NCI-H2107 (cell line): ENCODE measurements at regions not wholly inside any gene's neighbourhood (a gene's known extent, or its start where the extent isn't known, plus 50 kb on each side); places are given as distances from the start of the nearest gene placed in this dataset.

ENCODE experiments used
- DNase-seq: peaks from one replicate; lab custom pipeline; 2025; lab: John Stamatoyannopoulos, UW

DNA sequence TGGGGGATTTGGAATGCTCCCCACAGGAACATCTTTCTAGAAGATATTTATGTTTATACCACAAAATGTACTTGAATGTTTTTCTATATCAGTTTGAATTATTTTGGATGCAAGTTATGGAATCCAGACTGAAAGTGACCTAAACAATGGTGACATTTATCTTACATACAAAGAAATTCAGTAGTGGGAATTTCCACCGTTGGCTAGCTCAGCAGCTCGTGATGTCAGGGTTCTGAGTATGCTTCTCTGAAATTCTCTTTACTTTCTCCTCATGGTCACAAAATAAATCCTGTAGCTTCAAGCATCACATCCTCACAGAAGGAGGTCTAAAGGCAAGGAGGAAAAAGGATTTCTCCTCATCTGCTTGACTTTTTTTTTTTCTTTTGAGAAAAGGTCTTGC lies 105.3 kb downstream of the AKAIN1 start:
- no peak for DNase-seq

DNA sequence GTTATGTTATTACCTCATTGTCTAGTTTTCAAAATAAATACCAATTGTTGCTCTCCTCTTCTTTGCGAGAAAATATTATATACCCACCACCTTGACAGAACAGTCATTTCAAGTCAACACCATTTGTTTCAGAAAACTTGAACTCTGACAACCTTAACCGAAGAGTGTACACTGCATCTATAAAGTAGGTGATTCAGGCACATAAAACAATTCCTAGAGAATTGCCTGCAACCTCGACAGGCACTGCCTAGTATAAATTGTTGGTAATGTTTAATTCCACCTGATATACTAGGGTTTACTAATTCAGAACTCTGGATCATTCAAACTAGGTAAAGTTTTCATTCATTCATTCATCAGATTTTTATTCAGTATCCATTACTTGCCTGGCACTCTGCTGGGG lies 121.8 kb downstream of the AKAIN1 start:
- no peak for DNase-seq

DNA sequence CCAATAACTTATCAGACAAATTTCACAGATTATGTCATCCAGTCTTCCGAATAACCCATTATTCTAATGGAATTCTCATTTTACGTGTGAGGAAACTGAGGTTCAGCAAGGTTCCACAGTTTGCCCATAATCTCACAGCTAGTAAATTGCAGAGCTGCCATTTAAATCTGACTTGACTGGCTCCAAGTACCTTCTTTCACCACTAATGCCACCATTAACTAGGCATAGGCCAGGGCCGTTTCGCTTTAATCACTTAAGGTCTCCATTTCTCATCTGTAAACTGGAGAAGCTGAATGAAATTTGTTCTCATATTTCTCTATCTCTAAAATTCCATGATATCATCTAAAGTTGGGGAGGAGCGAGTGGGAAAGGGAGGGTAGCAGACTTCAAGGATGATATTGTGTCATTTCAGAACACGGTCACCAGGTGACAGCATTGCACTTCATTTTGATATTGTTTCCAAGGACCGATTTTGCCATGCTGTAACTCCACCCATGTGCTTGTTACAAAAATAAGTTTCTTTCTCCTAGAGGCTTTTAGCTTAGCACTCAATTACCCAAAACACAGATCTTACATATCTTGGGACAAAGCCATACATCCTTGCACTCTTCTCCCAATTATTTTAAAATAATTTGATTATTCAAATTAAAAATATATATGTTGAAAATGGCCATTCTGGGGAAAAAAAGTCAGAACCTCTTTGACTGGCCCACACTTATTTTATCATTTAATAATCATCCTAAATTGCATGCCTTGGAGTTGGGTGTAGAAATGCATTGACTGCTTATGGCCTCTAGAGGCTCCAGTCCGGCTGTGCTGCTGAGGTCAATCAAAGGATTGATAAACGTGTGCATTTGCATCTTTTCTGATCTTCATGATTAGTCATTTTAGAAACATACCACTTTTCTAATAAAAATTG lies 123.8 kb downstream of the AKAIN1 start:
- no peak for DNase-seq

DNA sequence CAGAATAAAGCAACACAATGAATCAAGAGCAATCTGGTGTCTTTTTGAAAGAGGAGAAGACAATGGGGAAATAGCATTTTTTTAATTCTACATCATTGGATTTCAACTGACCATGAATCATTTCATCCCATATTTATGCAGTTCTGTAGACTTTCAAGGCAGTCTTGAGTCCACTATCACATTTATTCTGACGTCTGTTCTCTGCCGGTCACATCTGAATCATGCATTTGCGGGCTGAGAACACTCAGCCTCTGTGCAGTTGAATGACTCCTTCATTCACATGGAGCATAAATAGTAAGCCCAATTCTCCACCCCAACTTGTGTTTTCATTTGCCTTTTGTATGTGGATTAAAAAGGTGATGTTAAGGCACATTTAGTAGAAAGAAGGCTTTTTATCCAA lies 128.2 kb downstream of the AKAIN1 start:
- DNase-seq, result no peak

DNA sequence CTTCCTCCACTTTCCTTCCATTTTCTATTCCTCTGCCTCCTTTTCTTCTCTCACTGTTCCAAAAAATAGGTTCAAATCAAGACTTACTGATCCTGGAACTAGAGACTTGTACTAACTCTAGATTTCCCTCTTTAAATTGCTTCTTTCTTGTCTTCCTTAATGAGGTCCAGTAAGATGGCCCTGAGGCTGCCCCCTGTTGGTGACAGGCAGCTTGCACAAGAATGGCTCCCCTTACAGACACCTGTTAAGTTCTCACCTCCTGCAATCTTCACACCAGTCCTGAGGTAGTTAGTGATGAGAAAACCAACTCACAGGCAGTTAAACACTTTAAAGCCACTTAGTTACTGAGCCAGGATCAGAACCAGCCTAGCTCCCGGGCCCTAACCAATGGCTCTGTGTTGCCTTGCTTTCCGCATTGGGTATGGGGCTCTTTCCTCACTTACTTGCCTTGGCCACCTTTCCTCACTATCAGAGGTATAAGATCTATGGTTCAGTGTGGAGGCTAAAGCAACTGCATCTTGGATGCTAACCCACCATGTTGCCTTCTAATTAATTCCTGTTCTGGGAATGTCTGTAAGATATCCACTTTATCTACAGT lies 130.6 kb downstream of the AKAIN1 start:
- DNase-seq, result no peak

DNA sequence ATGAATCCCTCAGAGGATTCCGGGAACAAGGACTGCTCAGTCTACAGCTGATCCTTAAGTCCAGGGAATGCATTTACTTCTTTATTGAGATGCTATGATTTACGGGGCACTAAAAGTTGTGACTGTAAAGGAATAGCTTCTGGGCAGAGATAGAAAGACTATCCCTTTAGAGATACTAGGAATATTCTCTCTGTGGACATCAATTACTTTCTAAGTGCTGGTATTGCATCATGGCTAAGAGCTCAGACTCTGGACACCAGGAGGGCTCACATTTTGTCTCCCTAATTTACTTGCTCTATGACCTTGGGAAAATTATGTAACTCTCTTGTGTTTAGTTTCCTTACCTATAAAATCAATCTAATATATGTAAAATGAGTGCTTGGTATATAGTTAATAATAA lies 131.4 kb downstream of the AKAIN1 start:
- DNase-seq, result no peak

DNA sequence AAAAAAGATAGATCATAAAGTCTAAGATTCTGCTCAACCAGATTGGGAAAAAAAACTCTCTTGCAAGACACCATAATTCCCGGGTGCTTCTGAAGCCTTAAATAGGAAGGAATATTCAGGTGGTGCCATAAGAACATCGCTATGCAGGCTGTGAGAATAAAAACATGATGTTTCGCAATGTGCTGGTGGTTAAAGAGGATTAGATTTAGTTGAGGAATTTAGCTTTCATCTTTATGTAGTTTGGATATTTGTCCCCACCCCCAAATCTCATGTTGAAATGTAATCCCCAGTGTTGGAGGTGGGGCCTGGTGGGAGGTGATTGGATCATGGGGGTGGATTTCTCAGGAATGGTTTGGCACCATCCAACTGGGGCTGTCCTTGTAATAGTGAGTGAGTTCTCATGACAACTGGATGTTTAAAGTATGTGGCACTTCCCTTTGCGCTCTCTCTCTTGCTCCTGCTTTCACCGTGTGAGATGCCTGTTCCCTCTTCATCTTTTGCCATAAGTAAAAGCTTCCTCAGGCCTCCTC lies 132.2 kb downstream of the AKAIN1 start:
- DNase-seq, result no peak

DNA sequence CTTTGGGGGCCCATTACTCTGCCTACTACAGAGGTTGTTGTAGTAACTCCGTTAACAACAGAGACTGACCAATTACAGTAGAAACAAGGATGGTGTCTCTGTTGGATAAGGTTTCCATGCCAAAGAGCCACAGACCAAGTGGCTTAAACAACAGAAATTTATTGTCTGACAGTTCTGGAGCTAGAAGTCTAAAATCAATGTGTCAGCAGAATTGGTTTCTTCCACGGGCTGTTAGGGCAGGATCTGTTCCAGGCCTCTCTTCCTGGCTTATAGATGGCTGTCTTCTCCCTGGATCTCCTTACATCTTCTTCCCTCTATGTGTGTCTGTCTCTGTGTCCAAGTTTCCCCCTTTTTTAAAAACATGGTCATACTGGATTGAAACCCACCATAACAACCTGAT lies 135.3 kb downstream of the AKAIN1 start:
- DNase-seq, result no peak

DNA sequence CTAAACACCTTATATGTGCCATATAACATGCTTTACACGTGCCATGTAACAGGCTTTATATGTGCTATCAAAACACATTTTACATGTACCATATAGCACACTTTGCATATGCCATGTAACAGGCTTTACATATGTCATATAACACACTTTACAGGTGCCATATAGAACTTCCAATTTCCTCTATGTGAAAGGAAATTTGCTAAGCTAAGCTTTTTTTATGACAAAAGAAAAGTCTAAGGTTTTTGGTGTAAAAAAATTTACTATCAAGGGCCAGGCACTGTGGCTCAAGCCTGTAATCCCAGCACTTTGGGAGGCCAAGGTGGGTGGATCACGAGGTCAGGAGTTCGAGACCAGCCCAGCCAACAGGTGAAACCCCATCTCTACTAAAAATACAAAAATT lies 136.5 kb downstream of the AKAIN1 start:
- DNase-seq, result no peak

DNA sequence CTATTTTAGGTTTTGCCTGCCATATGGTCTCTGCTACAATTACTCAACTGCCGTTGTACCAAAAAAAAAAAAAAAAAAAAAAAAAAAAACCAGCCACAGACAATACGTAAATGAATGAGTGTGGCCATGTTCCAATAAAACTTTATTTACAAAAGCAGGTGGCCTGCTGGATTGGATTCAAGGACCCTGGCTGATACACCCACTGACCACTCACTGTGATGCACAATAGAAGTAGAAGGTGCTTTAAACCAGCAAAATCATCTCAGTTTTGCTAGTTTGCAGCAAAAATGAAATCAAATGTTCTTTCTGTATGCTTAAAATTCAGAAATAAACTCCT lies 137.4 kb downstream of the AKAIN1 start:
- DNase-seq, result no peak

DNA sequence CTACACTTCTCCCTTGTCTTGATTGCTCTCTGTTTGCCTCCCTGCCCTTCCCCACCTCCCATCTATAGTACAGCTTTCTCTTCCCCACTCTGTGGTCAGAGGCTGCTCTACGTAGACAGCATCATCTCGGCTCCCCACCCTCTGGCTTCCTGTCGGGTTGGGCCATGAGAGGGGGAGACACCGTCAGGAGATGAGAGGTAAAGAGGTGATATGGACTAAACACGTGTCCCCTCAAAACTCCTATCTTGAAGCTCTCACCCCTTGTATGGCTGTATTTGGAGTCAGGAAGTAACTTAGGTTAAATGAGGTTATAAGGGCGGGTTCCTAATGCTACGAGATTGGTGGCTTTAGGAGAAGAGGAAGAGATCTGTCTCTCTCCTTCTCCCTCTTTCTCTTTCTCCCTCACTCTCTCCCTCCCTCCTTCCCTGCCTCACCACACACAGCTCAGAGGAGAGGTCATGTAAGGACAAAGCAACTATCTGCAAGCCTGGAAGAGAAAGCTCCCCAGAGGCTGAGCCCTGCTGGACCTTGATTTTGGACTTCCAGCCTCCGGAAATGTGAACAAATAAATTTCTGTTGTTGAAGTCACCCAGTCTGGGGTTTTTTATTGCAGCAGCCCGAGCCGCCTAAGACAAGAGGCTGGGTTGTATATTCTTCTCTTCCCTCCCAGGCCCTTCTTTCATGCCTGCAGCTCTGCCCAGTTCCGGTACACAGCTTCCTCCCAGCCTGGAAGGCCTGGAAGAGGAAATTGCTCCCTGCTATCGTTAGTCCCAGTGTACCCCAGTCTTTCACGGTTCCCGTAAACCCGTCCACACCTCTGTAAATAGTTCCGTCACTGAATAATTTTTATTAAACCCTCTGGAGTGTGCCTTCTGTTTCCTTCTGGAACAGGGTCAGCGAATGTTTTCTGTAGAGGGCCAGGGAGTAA lies 138.0 kb downstream of the AKAIN1 start:
- DNase-seq, result no peak

DNA sequence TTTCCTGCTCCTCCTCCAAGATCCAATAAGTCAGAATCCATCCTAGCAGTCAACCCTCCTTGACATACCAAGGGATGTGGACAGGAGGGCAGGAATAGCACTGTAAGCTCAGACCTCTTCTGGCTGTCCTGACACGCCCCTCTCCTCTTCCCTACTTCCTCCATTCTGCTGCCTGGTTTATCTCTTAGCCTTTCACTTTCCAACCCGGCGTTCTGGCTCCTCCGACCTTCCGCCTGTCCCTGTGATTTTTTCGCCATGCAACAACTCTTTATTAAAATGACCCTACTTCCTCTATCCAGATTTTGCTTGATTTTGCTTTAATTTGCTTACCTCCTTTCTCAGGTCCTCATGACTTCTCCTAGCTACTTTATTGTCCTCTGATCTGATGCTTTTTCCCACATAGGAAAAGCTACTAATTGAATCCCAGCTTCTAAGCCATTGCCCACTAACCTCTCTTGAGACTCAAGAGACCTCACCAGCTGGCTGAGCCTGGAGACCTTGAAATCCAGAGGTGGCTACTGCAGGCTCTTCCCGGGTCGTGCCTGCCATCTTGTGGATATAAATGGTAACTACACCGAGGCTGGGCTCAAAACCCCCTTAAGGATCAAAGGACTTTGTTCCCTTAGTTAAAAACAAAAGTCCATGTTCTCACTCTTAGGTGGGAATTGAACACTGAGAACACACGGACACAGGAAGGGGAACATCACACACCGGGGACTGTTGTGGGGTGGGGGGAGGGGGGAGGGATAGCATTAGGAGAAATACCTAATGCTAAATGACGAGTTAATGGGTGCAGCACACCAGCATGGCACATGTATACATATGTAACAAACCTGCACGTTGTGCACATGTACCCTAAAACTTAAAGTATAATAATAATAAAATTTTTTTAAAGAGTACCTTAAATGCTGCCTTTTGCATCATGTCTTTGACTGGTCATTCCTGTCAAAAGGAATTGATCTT lies 139.4 kb downstream of the AKAIN1 start:
- DNase-seq, result peak; percentile 5

DNA sequence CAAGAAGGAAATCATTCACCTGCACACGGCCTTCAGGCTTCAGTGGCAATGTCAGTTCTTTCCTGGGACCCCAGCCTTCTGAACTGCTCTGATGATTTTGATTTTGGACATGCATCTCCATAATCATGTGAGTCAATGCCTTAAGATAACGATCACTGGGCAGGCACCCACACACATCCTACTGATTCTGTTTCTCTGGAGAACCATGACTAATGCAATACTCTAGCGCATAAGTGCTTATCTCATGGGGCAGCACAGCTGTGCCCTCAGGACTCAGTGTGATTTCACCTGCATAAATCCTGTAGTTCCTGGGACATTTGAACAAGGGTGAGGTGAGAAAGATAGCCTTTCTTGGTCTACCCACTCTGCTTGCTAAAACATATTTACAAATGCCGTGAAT lies 144.6 kb downstream of the AKAIN1 start:
- DNase-seq, result no peak

DNA sequence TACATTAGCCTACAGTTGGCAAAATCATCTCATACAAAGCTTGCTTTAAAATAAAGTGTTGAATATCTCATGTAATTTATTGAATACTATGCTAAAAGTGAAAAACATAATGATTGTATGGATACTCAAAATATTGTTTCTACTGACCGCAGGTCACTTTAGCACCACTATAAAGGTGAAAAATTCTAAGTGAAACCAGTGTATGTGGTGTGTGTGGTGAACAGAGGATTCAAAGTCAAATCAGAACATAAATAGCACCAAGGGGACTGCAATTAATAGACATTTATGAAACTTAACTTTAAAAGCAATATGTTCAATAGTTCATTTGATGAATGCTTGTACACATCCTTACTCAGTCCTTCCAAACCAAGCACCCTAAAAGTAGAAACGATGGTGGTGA lies 145.8 kb downstream of the AKAIN1 start:
- no peak for DNase-seq

DNA sequence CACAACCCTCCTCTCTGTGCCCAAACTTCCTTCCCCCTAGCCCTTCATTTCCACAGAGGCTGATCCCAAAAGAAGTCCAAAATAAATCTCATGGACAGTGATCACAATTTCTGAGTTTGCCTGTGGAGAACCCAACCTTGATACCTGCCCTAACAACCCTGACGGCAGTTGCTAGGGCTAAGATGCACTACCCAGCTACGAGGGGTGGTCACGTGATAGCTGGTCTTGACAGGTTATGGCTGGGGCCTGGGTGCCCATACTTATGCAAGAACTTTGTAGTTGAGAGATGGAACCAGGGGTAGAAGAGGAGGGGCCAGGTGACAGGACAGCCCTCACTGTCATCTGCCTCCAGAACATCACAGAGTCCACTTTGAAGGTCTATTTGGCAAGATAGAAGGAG lies 147.9 kb downstream of the AKAIN1 start:
- DNase-seq, result no peak

DNA sequence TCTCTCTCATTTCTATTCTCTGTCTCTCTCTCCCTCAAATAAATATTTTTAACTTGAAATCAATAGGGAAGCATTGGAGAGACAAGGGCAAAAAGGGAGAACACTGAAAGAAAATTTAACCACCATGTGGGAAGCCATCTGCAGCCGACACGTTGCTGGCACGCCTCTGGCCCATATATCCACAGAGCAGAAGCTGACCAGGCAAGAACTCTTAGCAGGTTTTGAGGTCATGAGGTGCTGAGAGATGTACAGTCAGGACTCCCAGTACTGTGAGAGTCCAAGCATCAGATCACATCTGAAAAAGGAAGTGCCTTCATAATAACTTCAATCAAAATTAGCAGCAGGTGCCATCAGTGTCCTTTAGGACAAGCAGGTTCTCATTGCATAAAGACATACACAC lies 156.6 kb downstream of the AKAIN1 start:
- DNase-seq, result no peak

DNA sequence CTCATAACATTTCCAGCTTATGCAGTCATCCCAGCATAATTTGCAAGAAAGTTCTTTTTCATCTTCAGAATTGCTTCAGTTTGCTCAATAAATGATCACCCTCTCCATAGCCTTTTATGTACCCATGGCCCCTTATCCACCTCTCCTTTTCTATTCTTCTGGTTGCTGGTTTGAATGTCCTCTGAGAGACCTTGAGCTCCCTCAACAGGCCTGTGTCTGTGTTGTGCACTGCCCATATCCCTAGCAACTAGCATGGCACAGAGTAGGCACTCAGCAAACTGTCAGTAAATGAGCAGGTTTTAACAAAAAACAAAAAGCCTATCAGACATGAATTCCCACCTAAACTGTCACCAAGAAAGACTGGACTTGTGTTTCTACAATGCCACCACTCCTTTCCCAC lies 160.5 kb downstream of the AKAIN1 start:
- no peak for DNase-seq

DNA sequence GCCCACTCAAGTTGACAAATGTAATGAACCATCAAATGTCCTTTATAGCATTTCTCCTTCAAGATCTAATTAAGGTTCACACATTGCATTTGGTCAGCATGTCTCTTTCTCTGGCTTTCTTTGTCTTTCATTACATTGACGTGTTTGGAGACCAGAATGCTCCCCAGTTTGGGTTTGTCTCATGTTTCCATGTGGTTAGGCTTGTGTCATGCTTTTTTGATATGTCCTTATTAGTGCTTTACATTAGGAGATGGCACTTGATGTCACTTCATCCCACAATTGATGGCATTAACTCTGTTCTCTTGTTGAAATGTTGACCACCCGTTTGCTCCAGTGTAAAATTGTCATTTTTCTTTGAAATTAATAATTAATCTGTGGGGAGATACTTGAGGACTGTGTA lies 165.8 kb downstream of the AKAIN1 start:
- DNase-seq, result no peak

DNA sequence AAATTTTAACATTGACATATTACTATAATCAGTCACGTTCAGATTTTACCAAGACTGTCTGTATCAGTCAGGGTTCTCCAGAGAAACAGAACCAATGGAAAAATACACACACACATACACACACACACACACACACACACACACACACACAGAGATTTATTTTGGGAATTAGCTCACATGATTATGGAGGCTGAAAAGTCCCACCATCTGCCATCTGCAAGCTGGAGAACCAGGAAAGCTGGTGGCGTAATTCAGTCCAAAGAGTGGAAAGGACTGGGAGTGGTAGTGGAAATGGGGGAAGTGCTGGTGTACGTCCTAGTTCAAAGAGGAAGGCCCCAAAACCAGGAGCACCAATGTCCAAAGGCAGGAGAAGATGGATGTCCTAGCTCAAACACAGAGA lies 166.4 kb downstream of the AKAIN1 start:
- DNase-seq, result no peak

DNA sequence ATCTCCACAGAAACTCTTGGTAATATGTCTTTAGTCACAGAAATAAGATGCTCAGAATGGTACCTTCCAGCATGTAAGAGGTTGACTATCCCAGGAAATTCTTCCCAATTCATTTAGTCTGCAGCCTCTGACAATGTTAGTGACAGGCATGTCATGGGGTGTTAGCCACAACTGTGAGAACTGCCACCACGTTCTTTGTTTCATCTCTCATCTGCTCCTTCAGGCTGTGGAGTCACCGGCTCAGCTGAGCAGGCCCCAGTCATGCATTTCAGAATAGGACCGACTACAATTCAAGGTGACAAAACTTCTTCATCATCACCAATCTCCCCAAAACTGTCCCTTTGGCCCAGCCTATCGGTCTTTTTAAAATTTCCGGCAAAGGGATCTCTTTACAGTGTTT lies 167.5 kb downstream of the AKAIN1 start:
- DNase-seq, result no peak

DNA sequence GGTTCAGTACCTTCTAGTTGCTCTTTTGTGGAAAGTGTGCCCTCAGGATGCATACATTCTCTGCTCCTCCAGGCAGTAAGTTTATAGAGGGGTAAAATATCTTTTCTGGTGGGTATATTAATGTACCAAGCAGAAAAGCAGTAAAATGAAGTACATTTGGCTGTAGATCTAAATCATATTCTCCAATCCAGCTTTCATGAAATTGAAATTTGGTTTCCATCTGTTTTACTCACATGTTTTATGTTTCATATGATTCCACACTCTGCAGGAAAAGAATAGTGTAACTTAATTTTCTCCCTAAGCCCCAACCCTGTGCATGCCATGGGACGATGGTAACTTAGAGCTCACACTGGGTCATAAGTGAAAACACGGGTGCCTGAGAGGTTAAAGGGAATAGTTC lies 172.3 kb downstream of the AKAIN1 start:
- no peak for DNase-seq
